PC-3 (cell line): ENCODE measurements at regions not wholly inside any gene's neighbourhood (a gene's known extent, or its start where the extent isn't known, plus 50 kb on each side); places are given as distances from the start of the nearest gene placed in this dataset.

Experiments used
- ATAC-seq: fragments of 200-7000 bp; cut with Tn5 transposase; 2 replicates; pipeline ENCODE4 v1.9.1; 2020; ENCODE audit warnings: mild to moderate bottlenecking, moderate library complexity
- BruUV-seq: library from RNA; stranded (reverse); fragments of 400-500 nt; replicated peaks from 2 replicates; lab custom pipeline; 2021; lab: Mats Ljungman, UMichigan
- CTCF ChIA-PET: fragments of 300-600 bp; sonication (Branson Sonifier 250); formaldehyde crosslinking; loops from one replicate; lab custom pipeline; 2022; ENCODE audit warnings: antibody characterized with exemption; lab: Charles Lee
- POLR2A ChIA-PET: fragments of 300-600 bp; sonication (Branson Sonifier 250); formaldehyde crosslinking; loops from one replicate; lab custom pipeline; 2022; ENCODE audit warnings: antibody characterized with exemption; ENCODE audit not compliant: unreplicated experiment; lab: Charles Lee
- DNase-seq: peaks from one replicate; pipeline ENCODE4 v3.0.0-alpha.2; 2015
- H2AFZ ChIP-seq: fragments of 300-600 bp; sonication (generic); 2 replicates; pipeline ENCODE4 v1.6.0; 2016; ENCODE audit warnings: antibody characterized with exemption, low read length
- H3F3A ChIP-seq: fragments of 300-600 bp; sonication (generic); one replicate; pipeline ENCODE4 v1.6.0; 2017; ENCODE audit warnings: antibody characterized with exemption, low read length, control low read depth, mild to moderate bottlenecking; ENCODE audit not compliant: unreplicated experiment
- H3K27ac ChIP-seq: fragments of 300-600 bp; sonication (generic); 2 replicates; pipeline ENCODE4 v1.5.1; 2016; ENCODE audit warnings: mild to moderate bottlenecking, low read length
- H3K27me3 ChIP-seq: fragments of 300-600 bp; sonication (generic); 2 replicates; pipeline ENCODE4 v1.6.1; 2016; ENCODE audit warnings: low read length, mixed read lengths
- H3K36me3 ChIP-seq: fragments of 300-600 bp; sonication (generic); 2 replicates; pipeline ENCODE4 v1.6.1; 2016; ENCODE audit warnings: low read depth, mixed run types, low read length, mixed read lengths
- H3K4me1 ChIP-seq: fragments of 300-600 bp; sonication (generic); 2 replicates; pipeline ENCODE4 v1.5.1; 2016; ENCODE audit warnings: low read length; ENCODE audit not compliant: insufficient read depth
- H3K4me2 ChIP-seq: fragments of 300-600 bp; sonication (generic); 2 replicates; pipeline ENCODE4 v1.6.0; 2016; ENCODE audit warnings: low read length
- H3K4me3 ChIP-seq: fragments of 300-600 bp; sonication (generic); 2 replicates; pipeline ENCODE4 v1.5.1; 2016; ENCODE audit warnings: mild to moderate bottlenecking, low read length, mixed read lengths
- H3K79me2 ChIP-seq: fragments of 300-600 bp; sonication (generic); 2 replicates; pipeline ENCODE4 v1.6.1; 2017; ENCODE audit warnings: low read length, mixed read lengths
- H3K9ac ChIP-seq: fragments of 300-600 bp; sonication (generic); 2 replicates; pipeline ENCODE4 v1.6.0; 2016; ENCODE audit warnings: mild to moderate bottlenecking, low read length
- H3K9me2 ChIP-seq: fragments of 300-600 bp; sonication (generic); replicated peaks from 2 replicates; pipeline ENCODE4 v1.6.1; 2016; ENCODE audit warnings: mixed run types, low read length, mixed read lengths
- H3K9me3 ChIP-seq: fragments of 300-600 bp; sonication (generic); 2 replicates; pipeline ENCODE4 v1.6.1; 2016; ENCODE audit warnings: low read length, mixed read lengths
- H4K20me1 ChIP-seq: fragments of 300-600 bp; sonication (generic); 2 replicates; pipeline ENCODE4 v1.6.1; 2016; ENCODE audit warnings: low read length, mixed read lengths
- CTCF ChIP-seq: fragments of 300-600 bp; sonication (generic); conservative IDR thresholded peaks from 2 replicates; pipeline ENCODE4 v1.5.1; 2017; ENCODE audit warnings: antibody characterized with exemption, low read depth, mild to moderate bottlenecking, low read length
- EZH2 ChIP-seq: fragments of 300-600 bp; sonication (generic); IDR thresholded peaks from one replicate; pipeline ENCODE4 v1.6.1; 2017; ENCODE audit warnings: antibody characterized with exemption, mild to moderate bottlenecking, low read length; ENCODE audit not compliant: unreplicated experiment
- EZH2phosphoT487 ChIP-seq: fragments of 300-600 bp; sonication (generic); IDR thresholded peaks from 2 replicates; pipeline ENCODE4 v1.6.1; 2018; ENCODE audit warnings: mild to moderate bottlenecking, antibody characterized with exemption, low read length, borderline replicate concordance
- intact Hi-C: fragments of 100-400 bp; cut with micrococcal nuclease; formaldehyde crosslinking; loops from 2 replicates; pipeline ENCODE4 v1.9.0; 2023

- H2AFZ ChIP-seq, result no peak overlapping the region
- H4K20me1 ChIP-seq, result no peaks in the 10 kb centered on the region
- POLR2A ChIA-PET, result no interaction called here
- no peak overlapping the region for H3K27ac ChIP-seq
- no peaks in the 10 kb centered on the region for H3K36me3 ChIP-seq
- intact Hi-C loops, result no loop called here
- H3K79me2 ChIP-seq, result no peaks in the 10 kb centered on the region
- no peak overlapping the region for H3K4me3 ChIP-seq
- TF ChIP-seq EZH2phosphoT487 (no peak), CTCF (no peak), EZH2 (no peak)
- no peak for DNase-seq
- ATAC-seq, result no peak
- no peaks in the 10 kb centered on the region for H3K9me2 ChIP-seq
- H3K9me3 ChIP-seq, result 0 out of 2 replicates have a peak, but pooled peaks cover 6% of the 10 kb centered on the region
- CTCF ChIA-PET, result no interaction called here
- no peak overlapping the region for H3K9ac ChIP-seq
- peaks cover 44% of the 10 kb centered on the region for H3K4me1 ChIP-seq
- H3K4me2 ChIP-seq, result no peak overlapping the region
- no peaks in the 10 kb centered on the region for H3K27me3 ChIP-seq
- no peaks in the 10 kb centered on the region for H3F3A ChIP-seq
- BruUV-seq, result no TSS peak
Observed at GRCh38 chr20:6715401-6715941, 52.0 kb upstream of the BMP2 start.

- POLR2A ChIA-PET, result no interaction called here
- DNase-seq (peak; percentile 71), ATAC-seq (no peak)
- Histone ChIP-seq H4K20me1 (no peaks in the 10 kb centered on the region), H3K36me3 (no peaks in the 10 kb centered on the region), H3K4me3 (no peak overlapping the region), H3F3A (no peaks in the 10 kb centered on the region), H3K9me3 (0 out of 2 replicates have a peak, but pooled peaks cover 6% of the 10 kb centered on the region), H3K9ac (no peak overlapping the region), H3K79me2 (no peaks in the 10 kb centered on the region), H2AFZ (no peak overlapping the region), H3K4me2 (0 out of 2 replicates have a peak overlapping the region, but pooled peaks have one; percentile 9), H3K9me2 (no peaks in the 10 kb centered on the region), H3K4me1 (peaks cover 56% of the 10 kb centered on the region), H3K27me3 (no peaks in the 10 kb centered on the region), H3K27ac (0 out of 2 replicates have a peak overlapping the region, but pooled peaks have one; percentile 6)
- BruUV-seq, result no TSS peak
- no peak for TF ChIP-seq EZH2
- no peak for TF ChIP-seq EZH2phosphoT487
- no peak for TF ChIP-seq CTCF
- intact Hi-C loops, result no loop called here
- CTCF ChIA-PET, result no interaction called here
Observed at GRCh38 chr20:6714279-6714711, 53.2 kb upstream of the BMP2 start.

GRCh38 chr20:6711951-6712649 is 55.4 kb upstream of the BMP2 start:
- H3K79me2 ChIP-seq, result no peaks in the 10 kb centered on the region
- H2AFZ ChIP-seq, result peak overlapping the region; percentile 4; the same call in 1 of the 2 replicates
- DNase-seq (peak; percentile 60), ATAC-seq (no peak)
- CTCF ChIA-PET, result no interaction called here
- TF ChIP-seq CTCF (no peak), EZH2 (no peak), EZH2phosphoT487 (no peak)
- no peaks in the 10 kb centered on the region for H3F3A ChIP-seq
- H3K27ac ChIP-seq, result no peak overlapping the region
- no peaks in the 10 kb centered on the region for H3K27me3 ChIP-seq
- H3K4me3 ChIP-seq, result no peak overlapping the region
- peaks cover 66% of the 10 kb centered on the region for H3K4me1 ChIP-seq
- no peak overlapping the region for H3K4me2 ChIP-seq
- no peaks in the 10 kb centered on the region for H3K9me3 ChIP-seq
- POLR2A ChIA-PET, result no interaction called here
- intact Hi-C loops, result no loop called here
- BruUV-seq, result no TSS peak
- no peak overlapping the region for H3K9ac ChIP-seq
- no peaks in the 10 kb centered on the region for H3K36me3 ChIP-seq
- H4K20me1 ChIP-seq, result no peaks in the 10 kb centered on the region
- H3K9me2 ChIP-seq, result no peaks in the 10 kb centered on the region
